ENCODE measurements at regions not wholly inside any gene's neighbourhood (a gene's known extent, or its start where the extent isn't known, plus 50 kb on each side); places are given as distances from the start of the nearest gene placed in this dataset.
A peak's percentile ranks its signal among the peaks of the same experiment; 100 is the strongest.

- DNase-seq: no peak
Measured at GRCh38 chr18:24677011-24677410, 216.6 kb downstream of the HRH4 start.

GRCh38 chr18:24678107-24678506 lies 217.7 kb downstream of the HRH4 start:
- DNase-seq: no peak

- no peak for DNase-seq
Measured at GRCh38 chr18:24678626-24679025, 218.2 kb downstream of the HRH4 start.

GRCh38 chr18:24679062-24679461 lies 218.6 kb downstream of the HRH4 start:
- no peak for DNase-seq

GRCh38 chr18:24683925-24684324 lies 223.5 kb downstream of the HRH4 start:
- no peak for DNase-seq

- DNase-seq: no peak
Measured at GRCh38 chr18:24685254-24685959, 225.0 kb downstream of the HRH4 start.

- DNase-seq: no peak
Measured at GRCh38 chr18:24695168-24695567, 234.7 kb downstream of the HRH4 start.

- DNase-seq: no peak
Measured at GRCh38 chr18:24702001-24702515, 241.6 kb downstream of the HRH4 start.

GRCh38 chr18:24703316-24703715 lies 242.9 kb downstream of the HRH4 start:
- DNase-seq: no peak

- DNase-seq: peak; percentile 39
Measured at GRCh38 chr18:24704946-24705630, 244.7 kb downstream of the HRH4 start.

GRCh38 chr18:24710474-24710873 lies 250.0 kb downstream of the HRH4 start:
- no peak for DNase-seq

GRCh38 chr18:24719791-24720190 lies 259.4 kb downstream of the HRH4 start:
- no peak for DNase-seq

- no peak for DNase-seq
Measured at GRCh38 chr18:24721388-24721787, 261.0 kb downstream of the HRH4 start.

- DNase-seq: no peak
Measured at GRCh38 chr18:24725644-24726415, 265.4 kb downstream of the HRH4 start.

GRCh38 chr18:24726727-24727492 lies 266.5 kb downstream of the HRH4 start:
- peak; percentile 50 for DNase-seq

GRCh38 chr18:24727685-24728084 lies 267.2 kb downstream of the HRH4 start:
- peak; percentile 69 for DNase-seq

- no peak for DNase-seq
Measured at GRCh38 chr18:24731158-24731557, 270.7 kb downstream of the HRH4 start.

GRCh38 chr18:24731981-24732380 lies 271.5 kb downstream of the HRH4 start:
- no peak for DNase-seq

GRCh38 chr18:24734058-24734457 lies 273.6 kb downstream of the HRH4 start:
- no peak for DNase-seq

GRCh38 chr18:24735624-24736231 lies 275.3 kb downstream of the HRH4 start:
- no peak for DNase-seq

GRCh38 chr18:24736662-24737330 lies 276.4 kb downstream of the HRH4 start:
- DNase-seq: no peak

GRCh38 chr18:24740829-24741228 lies 280.4 kb downstream of the HRH4 start:
- DNase-seq: no peak
